Vagina (tissue), 2 donors: ENCODE measurements at regions not wholly inside any gene's neighbourhood (a gene's known extent, or its start where the extent isn't known, plus 50 kb on each side); places are given as distances from the start of the nearest gene placed in this dataset.

Experiments
- DNase-seq, 2 donors: peaks; one replicate each; pipeline ENCODE4 v3.0.0-alpha.2; 2017; ENCODE audit errors: extremely low spot score in 2 of 2
- H3K27ac ChIP-seq: fragments of 200-600 bp; sonication (generic); one replicate; pipeline ENCODE4 v1.5.1; 2019
- H3K27me3 ChIP-seq: fragments of 200-600 bp; sonication (generic); one replicate; pipeline ENCODE4 v1.5.1; 2019
- H3K36me3 ChIP-seq, 2 donors: fragments of 200-600 bp; sonication (generic); one replicate each; pipeline ENCODE4 v1.5.1; 2017 to 2019
- H3K4me1 ChIP-seq: fragments of 200-600 bp; sonication (generic); one replicate; pipeline ENCODE4 v1.5.1; 2019
- H3K4me3 ChIP-seq, 2 donors: fragments of 200-600 bp; sonication (generic); 1 replicate in 1 of 2; 2 replicates in 1 of 2; pipeline ENCODE4 v1.5.1; 2016 to 2019
- H3K9me3 ChIP-seq: fragments of 200-600 bp; sonication (generic); one replicate; pipeline ENCODE4 v1.5.1; 2019
- CTCF ChIP-seq, 3 experiments: fragments of 450-650 bp in 2 of 3; fragments of 200-600 bp in 1 of 3; sonication (generic) in 1 of 3; IDR thresholded peaks; one replicate each; pipeline ENCODE4 v1.5.1; 2017 to 2019; ENCODE audit warnings: antibody characterized with exemption in 3 of 3, mild to moderate bottlenecking in 2 of 3, moderate library complexity in 2 of 3
- POLR2A ChIP-seq, 2 donors: fragments of 450-650 bp; IDR thresholded peaks; one replicate each; pipeline ENCODE4 v1.6.1; 2017; ENCODE audit warnings: antibody characterized with exemption in 2 of 2, mild to moderate bottlenecking in 2 of 2, moderate library complexity in 2 of 2
- POLR2AphosphoS5 ChIP-seq, 2 donors: sonication (generic); formaldehyde crosslinking; IDR thresholded peaks; one replicate each; pipeline ENCODE4 v1.9.0; 2017; ENCODE audit warnings: antibody characterized with exemption in 2 of 2, mild to moderate bottlenecking in 2 of 2, low read depth in 1 of 2; ENCODE audit not compliant: insufficient read depth in 1 of 2
- intact Hi-C: fragments of 100-400 bp; cut with DNase I; formaldehyde crosslinking; loops from one replicate; pipeline ENCODE4 v1.15.1; 2023

- no peak overlapping the region for H3K27ac ChIP-seq
- H3K4me1 ChIP-seq, result no peaks in the 10 kb centered on the region
- DNase-seq, result no peak
- H3K27me3 ChIP-seq, result no peaks in the 10 kb centered on the region
- H3K9me3 ChIP-seq, result no peaks in the 10 kb centered on the region
- intact Hi-C loops, result no loop called here
- no peak overlapping the region for H3K4me3 ChIP-seq
- no peaks in the 10 kb centered on the region for H3K36me3 ChIP-seq
- TF ChIP-seq POLR2AphosphoS5 (IDR thresholded peaks at IDR 0.05; ENCODE audit: insufficient read depth in 1 of 2, low read depth in 1 of 2) (no peak), CTCF (IDR thresholded peaks at IDR 0.05) (no peak), POLR2A (IDR thresholded peaks at IDR 0.05) (no peak)
Observed at GRCh38 chr1:221141096-221141495, 261.9 kb downstream of the HLX start.

GRCh38 chr1:221141606-221142285 lies 262.5 kb downstream of the HLX start:
- no peak for DNase-seq
- Histone ChIP-seq H3K4me3 (no peak overlapping the region), H3K27me3 (no peaks in the 10 kb centered on the region), H3K9me3 (no peaks in the 10 kb centered on the region), H3K36me3 (no peaks in the 10 kb centered on the region), H3K4me1 (no peaks in the 10 kb centered on the region), H3K27ac (no peak overlapping the region)
- intact Hi-C loops, result no loop called here
- no peak for TF ChIP-seq CTCF (IDR thresholded peaks at IDR 0.05)

- TF ChIP-seq CTCF (IDR thresholded peaks at IDR 0.05) (no peak), POLR2A (IDR thresholded peaks at IDR 0.05) (no peak), POLR2AphosphoS5 (IDR thresholded peaks at IDR 0.05; ENCODE audit: insufficient read depth in 1 of 2, low read depth in 1 of 2) (no peak)
- Histone ChIP-seq H3K36me3 (no peaks in the 10 kb centered on the region), H3K4me3 (no peak overlapping the region), H3K27me3 (no peaks in the 10 kb centered on the region), H3K4me1 (no peaks in the 10 kb centered on the region), H3K9me3 (no peaks in the 10 kb centered on the region), H3K27ac (no peak overlapping the region)
- intact Hi-C loops, result no loop called here
- no peak for DNase-seq
Observed at GRCh38 chr1:221148660-221149059, 269.4 kb downstream of the HLX start.

GRCh38 chr1:221149111-221149510 lies 269.9 kb downstream of the HLX start:
- no peaks in the 10 kb centered on the region for H3K27me3 ChIP-seq
- no peak for DNase-seq
- H3K36me3 ChIP-seq, result no peaks in the 10 kb centered on the region
- no peaks in the 10 kb centered on the region for H3K9me3 ChIP-seq
- no peak for TF ChIP-seq CTCF (IDR thresholded peaks at IDR 0.05)
- TF ChIP-seq POLR2A (IDR thresholded peaks at IDR 0.05), result no peak
- no peak for TF ChIP-seq POLR2AphosphoS5 (IDR thresholded peaks at IDR 0.05; ENCODE audit: insufficient read depth in 1 of 2, low read depth in 1 of 2)
- H3K27ac ChIP-seq, result no peak overlapping the region
- H3K4me1 ChIP-seq, result no peaks in the 10 kb centered on the region
- H3K4me3 ChIP-seq, result no peak overlapping the region
- intact Hi-C loops, result no loop called here

GRCh38 chr1:221149555-221150075 lies 270.4 kb downstream of the HLX start:
- TF ChIP-seq CTCF (IDR thresholded peaks at IDR 0.05) (no peak), POLR2A (IDR thresholded peaks at IDR 0.05) (no peak), POLR2AphosphoS5 (IDR thresholded peaks at IDR 0.05; ENCODE audit: insufficient read depth in 1 of 2, low read depth in 1 of 2) (no peak)
- Histone ChIP-seq H3K9me3 (no peaks in the 10 kb centered on the region), H3K4me3 (no peak overlapping the region), H3K27ac (no peak overlapping the region), H3K36me3 (no peaks in the 10 kb centered on the region), H3K4me1 (no peaks in the 10 kb centered on the region), H3K27me3 (no peaks in the 10 kb centered on the region)
- intact Hi-C loops, result no loop called here
- DNase-seq, result no peak
